T-helper 17 cell (primary cell): ENCODE measurements at regions not wholly inside any gene's neighbourhood (a gene's known extent, or its start where the extent isn't known, plus 50 kb on each side); places are given as distances from the start of the nearest gene placed in this dataset.

Source experiments
- ATAC-seq: fragments of 150-1000 bp; cut with Tn5 transposase; 2 replicates; pipeline ENCODE4 v1.10.0; 2021; ENCODE audit warnings: mild to moderate bottlenecking, moderate library complexity
- DNase-seq, 3 donors: peaks; one replicate each; pipeline versions ENCODE4 v3.0.0 to v3.0.0-alpha.2; 2020 to 2021
- H3K9me3 ChIP-seq: one replicate; pipeline ENCODE4 v1.7.0; 2013; ENCODE audit warnings: low read length, mild to moderate bottlenecking; ENCODE audit not compliant: control insufficient read depth, poor library complexity, severe bottlenecking
- H3K27ac Mint-ChIP-seq: one replicate; pipeline ENCODE4 v1.8.0; 2022; ENCODE audit warnings: mild to moderate bottlenecking, moderate library complexity, mixed read lengths
- H3K27me3 Mint-ChIP-seq: one replicate; pipeline ENCODE4 v1.8.0; 2022; ENCODE audit warnings: mixed read lengths
- H3K36me3 Mint-ChIP-seq: one replicate; pipeline ENCODE4 v1.8.0; 2022; ENCODE audit warnings: low read depth, mixed read lengths
- H3K4me1 Mint-ChIP-seq: one replicate; pipeline ENCODE4 v1.8.0; 2022; ENCODE audit warnings: mild to moderate bottlenecking, mixed read lengths
- H3K4me3 Mint-ChIP-seq: one replicate; pipeline ENCODE4 v1.8.0; 2022; ENCODE audit warnings: mild to moderate bottlenecking, moderate library complexity, mixed read lengths

GRCh38 chr5:101163088-101163487 lies 260.0 kb upstream of the ST8SIA4 start:
- Mint-ChIP-seq H3K4me3 (no peak overlapping the region), H3K4me1 (no peaks in the 10 kb centered on the region), H3K27me3 (no peaks in the 10 kb centered on the region), H3K36me3 (no peaks in the 10 kb centered on the region), H3K27ac (no peak overlapping the region)
- H3K9me3 ChIP-seq: no peaks in the 10 kb centered on the region
- no peak for ATAC-seq
- no peak for DNase-seq

- no peak for ATAC-seq
- H3K27me3 Mint-ChIP-seq: no peaks in the 10 kb centered on the region
Observed at GRCh38 chr5:101160002-101160401, 256.9 kb upstream of the ST8SIA4 start.

GRCh38 chr5:101159006-101159405 lies 255.9 kb upstream of the ST8SIA4 start:
- H3K27me3 Mint-ChIP-seq: no peaks in the 10 kb centered on the region
- H3K4me3 Mint-ChIP-seq: no peak overlapping the region
- H3K9me3 ChIP-seq: no peaks in the 10 kb centered on the region
- H3K27ac Mint-ChIP-seq: no peak overlapping the region
- DNase-seq: no peak
- ATAC-seq: no peak
- no peaks in the 10 kb centered on the region for H3K4me1 Mint-ChIP-seq
- H3K36me3 Mint-ChIP-seq: no peaks in the 10 kb centered on the region

More at GRCh38 chr5:101160002-101160401, 256.9 kb upstream of the ST8SIA4 start:
- no peak overlapping the region for H3K4me3 Mint-ChIP-seq
- no peak for DNase-seq
- H3K36me3 Mint-ChIP-seq: no peaks in the 10 kb centered on the region
- H3K4me1 Mint-ChIP-seq: no peaks in the 10 kb centered on the region
- H3K9me3 ChIP-seq: no peaks in the 10 kb centered on the region
- H3K27ac Mint-ChIP-seq: no peak overlapping the region

GRCh38 chr5:101153526-101153925 lies 250.4 kb upstream of the ST8SIA4 start:
- Mint-ChIP-seq H3K36me3 (no peaks in the 10 kb centered on the region), H3K27me3 (no peaks in the 10 kb centered on the region), H3K4me1 (no peaks in the 10 kb centered on the region), H3K27ac (no peak overlapping the region), H3K4me3 (no peak overlapping the region)
- no peak for DNase-seq
- ATAC-seq: no peak
- H3K9me3 ChIP-seq: no peaks in the 10 kb centered on the region

- Mint-ChIP-seq H3K36me3 (no peaks in the 10 kb centered on the region), H3K4me3 (no peak overlapping the region), H3K27ac (no peak overlapping the region), H3K27me3 (no peaks in the 10 kb centered on the region), H3K4me1 (no peaks in the 10 kb centered on the region)
- H3K9me3 ChIP-seq: no peaks in the 10 kb centered on the region
- no peak for ATAC-seq
- DNase-seq: no peak
Observed at GRCh38 chr5:101143526-101143925, 240.4 kb upstream of the ST8SIA4 start.

- Mint-ChIP-seq H3K27ac (no peak overlapping the region), H3K27me3 (no peaks in the 10 kb centered on the region), H3K4me1 (no peaks in the 10 kb centered on the region), H3K4me3 (no peak overlapping the region), H3K36me3 (no peaks in the 10 kb centered on the region)
- ATAC-seq (no peak), DNase-seq (no peak)
- no peaks in the 10 kb centered on the region for H3K9me3 ChIP-seq
Observed at GRCh38 chr5:101142102-101142501, 239.0 kb upstream of the ST8SIA4 start.

GRCh38 chr5:101136454-101136853 lies 233.4 kb upstream of the ST8SIA4 start:
- DNase-seq (no peak), ATAC-seq (no peak)
- H3K27ac Mint-ChIP-seq: no peak overlapping the region
- H3K36me3 Mint-ChIP-seq: no peaks in the 10 kb centered on the region
- H3K9me3 ChIP-seq: no peaks in the 10 kb centered on the region
- no peaks in the 10 kb centered on the region for H3K4me1 Mint-ChIP-seq
- H3K27me3 Mint-ChIP-seq: no peaks in the 10 kb centered on the region
- H3K4me3 Mint-ChIP-seq: no peak overlapping the region

- no peaks in the 10 kb centered on the region for H3K4me1 Mint-ChIP-seq
- H3K36me3 Mint-ChIP-seq: no peaks in the 10 kb centered on the region
- DNase-seq (no peak), ATAC-seq (no peak)
- no peaks in the 10 kb centered on the region for H3K27me3 Mint-ChIP-seq
- no peak overlapping the region for H3K27ac Mint-ChIP-seq
- no peak overlapping the region for H3K4me3 Mint-ChIP-seq
- no peaks in the 10 kb centered on the region for H3K9me3 ChIP-seq
Observed at GRCh38 chr5:101123363-101123762, 220.3 kb upstream of the ST8SIA4 start.

- no peaks in the 10 kb centered on the region for H3K27me3 Mint-ChIP-seq
- ATAC-seq: no peak
- no peak overlapping the region for H3K27ac Mint-ChIP-seq
- H3K4me1 Mint-ChIP-seq: no peaks in the 10 kb centered on the region
- H3K4me3 Mint-ChIP-seq: no peak overlapping the region
- H3K36me3 Mint-ChIP-seq: no peaks in the 10 kb centered on the region
- no peak for DNase-seq
- no peaks in the 10 kb centered on the region for H3K9me3 ChIP-seq
Observed at GRCh38 chr5:101112645-101113044, 209.6 kb upstream of the ST8SIA4 start.

- Mint-ChIP-seq H3K4me3 (no peak overlapping the region), H3K27ac (no peak overlapping the region), H3K27me3 (no peaks in the 10 kb centered on the region), H3K4me1 (peaks cover 13% of the 10 kb centered on the region), H3K36me3 (no peaks in the 10 kb centered on the region)
- no peak for ATAC-seq
- no peaks in the 10 kb centered on the region for H3K9me3 ChIP-seq
- no peak for DNase-seq
Observed at GRCh38 chr5:101103874-101104273, 200.8 kb upstream of the ST8SIA4 start.

GRCh38 chr5:101102506-101102905 lies 199.4 kb upstream of the ST8SIA4 start:
- DNase-seq: no peak
- H3K27me3 Mint-ChIP-seq: no peaks in the 10 kb centered on the region
- no peak for ATAC-seq
- no peak overlapping the region for H3K27ac Mint-ChIP-seq
- H3K4me3 Mint-ChIP-seq: no peak overlapping the region
- no peaks in the 10 kb centered on the region for H3K9me3 ChIP-seq
- H3K36me3 Mint-ChIP-seq: no peaks in the 10 kb centered on the region
- H3K4me1 Mint-ChIP-seq: peaks cover 13% of the 10 kb centered on the region

GRCh38 chr5:101091902-101092301 lies 188.8 kb upstream of the ST8SIA4 start:
- Mint-ChIP-seq H3K36me3 (no peaks in the 10 kb centered on the region), H3K27me3 (no peaks in the 10 kb centered on the region), H3K27ac (no peak overlapping the region), H3K4me1 (no peaks in the 10 kb centered on the region), H3K4me3 (no peak overlapping the region)
- ATAC-seq: no peak
- H3K9me3 ChIP-seq: no peaks in the 10 kb centered on the region
- DNase-seq: no peak

GRCh38 chr5:101084353-101084752 lies 181.3 kb upstream of the ST8SIA4 start:
- Mint-ChIP-seq H3K36me3 (no peaks in the 10 kb centered on the region), H3K27ac (no peak overlapping the region), H3K4me3 (no peak overlapping the region), H3K4me1 (peaks cover 2% of the 10 kb centered on the region), H3K27me3 (no peaks in the 10 kb centered on the region)
- ATAC-seq (no peak), DNase-seq (no peak)
- H3K9me3 ChIP-seq: no peaks in the 10 kb centered on the region

GRCh38 chr5:101080462-101081240 lies 177.6 kb upstream of the ST8SIA4 start:
- Mint-ChIP-seq H3K36me3 (no peaks in the 10 kb centered on the region), H3K4me1 (peaks cover 2% of the 10 kb centered on the region), H3K27ac (no peak overlapping the region), H3K27me3 (no peaks in the 10 kb centered on the region), H3K4me3 (no peak overlapping the region)
- no peak for ATAC-seq
- no peak for DNase-seq
- H3K9me3 ChIP-seq: no peaks in the 10 kb centered on the region
